ENCODE measurements at regions not wholly inside any gene's neighbourhood (a gene's known extent, or its start where the extent isn't known, plus 50 kb on each side); places are given as distances from the start of the nearest gene placed in this dataset.
"Not testable (repeated sequence)": the region's sequence is repeated elsewhere in the genome, so short reads cannot be mapped to it uniquely, and the experiment has no call there.

DNA sequence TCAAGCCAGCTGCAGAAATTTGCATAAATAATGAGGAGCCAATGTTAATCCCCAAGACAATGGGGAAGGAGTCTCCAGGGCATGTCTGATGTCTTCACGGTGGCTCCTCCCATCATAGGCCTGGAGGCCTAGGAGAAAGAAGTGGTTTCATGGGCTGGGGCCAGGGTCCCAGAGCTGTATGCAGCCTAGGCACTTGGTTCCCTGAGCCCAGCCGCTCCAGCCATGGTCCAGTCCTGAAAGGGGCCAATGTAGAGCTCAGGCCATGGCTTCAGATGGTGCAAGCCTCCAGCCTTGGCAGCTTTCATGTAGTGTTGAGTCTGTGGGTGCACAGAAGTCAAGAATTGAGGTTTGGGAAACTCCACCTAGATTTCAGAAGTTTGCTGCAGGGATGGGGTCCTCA lies 628.2 kb upstream of the GRIA3 start:
- in situ Hi-C loops (cut with HindIII; ENCODE audit: low sequenced_read_pairs) = no loop called here
- no peak for DNase-seq (ENCODE audit: low spot score)

DNA sequence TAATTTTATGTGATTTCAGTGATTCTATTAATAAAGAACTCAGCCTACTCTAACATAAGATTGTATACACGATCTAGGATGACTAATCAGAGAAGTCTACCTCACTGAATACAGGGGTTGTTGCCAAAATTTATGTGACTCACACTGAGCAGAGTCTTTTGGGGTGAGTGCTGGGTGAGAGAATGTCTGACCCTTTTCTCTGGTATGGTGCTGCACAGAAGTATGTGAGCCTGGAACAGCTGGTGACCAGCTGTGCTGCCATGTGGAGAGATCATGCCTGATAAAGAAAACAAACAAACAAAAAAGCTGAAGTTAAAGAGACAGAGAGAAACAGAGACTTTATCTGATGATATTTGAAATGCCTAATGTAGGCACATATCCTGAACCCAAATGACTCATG lies 618.1 kb upstream of the GRIA3 start:
- in situ Hi-C loops (cut with HindIII; ENCODE audit: low sequenced_read_pairs) = no loop called here
- no peak for DNase-seq (ENCODE audit: low spot score)

DNA sequence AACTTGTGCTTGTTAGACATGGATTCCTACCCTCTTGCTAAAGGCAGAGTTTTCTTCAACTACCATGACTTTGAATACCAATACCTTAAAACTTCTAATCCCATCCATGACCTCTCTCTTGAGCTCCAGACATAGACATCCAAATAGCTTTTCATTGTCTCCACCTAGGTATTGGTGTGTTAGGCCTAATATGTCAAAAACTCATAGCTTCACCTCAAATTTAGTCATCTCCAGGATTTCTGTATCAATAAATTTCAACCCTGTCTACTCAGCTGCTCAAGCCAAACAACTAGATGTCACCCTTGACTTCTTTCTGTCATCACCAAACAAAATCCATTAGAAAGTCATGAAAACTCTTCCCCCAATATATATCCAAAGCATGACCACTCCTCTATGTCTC lies 617.7 kb upstream of the GRIA3 start:
- in situ Hi-C loops (cut with HindIII; ENCODE audit: low sequenced_read_pairs) = no loop called here
- DNase-seq (ENCODE audit: low spot score) = no peak

DNA sequence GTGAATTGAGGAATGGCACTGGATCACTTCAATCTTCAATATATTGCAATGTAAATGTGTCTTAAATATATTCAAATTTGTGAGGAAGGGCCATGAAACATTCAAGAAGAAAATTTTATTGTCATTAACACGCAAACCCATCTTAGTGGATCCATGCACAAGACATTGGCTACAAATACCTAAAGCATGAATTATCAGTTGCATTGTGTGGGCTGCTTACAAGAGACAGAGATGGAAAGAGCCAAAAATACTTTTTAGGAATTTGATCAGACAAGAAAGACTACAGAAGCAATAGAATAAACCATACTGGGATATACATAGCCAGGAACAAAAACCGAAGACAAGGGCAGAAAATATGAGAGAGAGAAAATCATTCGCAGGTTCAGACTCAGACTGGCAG lies 616.2 kb upstream of the GRIA3 start:
- in situ Hi-C loops (cut with HindIII; ENCODE audit: low sequenced_read_pairs) = no loop called here
- DNase-seq (ENCODE audit: low spot score) = no peak

DNA sequence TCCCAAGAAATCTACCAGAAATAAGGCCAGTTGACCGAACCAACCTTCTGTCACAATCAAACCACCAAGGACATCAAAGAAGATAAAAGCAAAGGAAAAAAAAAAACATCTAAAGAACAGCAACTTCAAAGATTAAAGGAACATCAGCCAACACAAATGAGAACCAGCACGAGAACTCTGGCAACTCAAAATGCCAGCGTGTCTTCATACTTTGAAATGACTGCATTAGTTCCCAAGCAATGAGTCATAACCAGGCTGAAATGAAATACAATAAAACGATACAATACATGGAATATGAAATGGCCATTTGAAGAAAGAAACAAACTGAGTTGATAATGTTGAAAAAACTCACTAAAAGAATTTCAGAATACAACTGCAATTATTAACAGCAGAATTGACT lies 611.6 kb upstream of the GRIA3 start:
- no peak for DNase-seq (ENCODE audit: low spot score)
- in situ Hi-C loops (cut with HindIII; ENCODE audit: low sequenced_read_pairs) = no loop called here

DNA sequence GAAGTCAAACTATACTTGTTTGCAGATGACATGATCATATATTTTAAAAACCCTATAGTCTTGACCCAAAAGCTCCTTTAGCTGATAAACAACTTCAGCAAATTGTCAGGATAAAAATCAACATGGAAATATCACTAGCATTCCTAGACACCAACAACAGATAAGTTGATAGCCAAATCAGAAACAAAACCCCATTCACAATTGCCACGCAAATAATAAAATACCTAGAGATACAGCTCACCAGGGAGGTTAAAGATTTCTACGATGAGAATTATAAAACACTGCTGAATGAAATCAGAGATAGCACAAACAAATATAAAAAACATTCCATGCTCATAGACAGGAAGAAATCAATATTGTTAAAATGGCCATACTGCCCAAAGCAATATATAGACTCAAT lies 605.0 kb upstream of the GRIA3 start:
- in situ Hi-C loops (cut with HindIII; ENCODE audit: low sequenced_read_pairs) = no loop called here
- no peak for DNase-seq (ENCODE audit: low spot score)

DNA sequence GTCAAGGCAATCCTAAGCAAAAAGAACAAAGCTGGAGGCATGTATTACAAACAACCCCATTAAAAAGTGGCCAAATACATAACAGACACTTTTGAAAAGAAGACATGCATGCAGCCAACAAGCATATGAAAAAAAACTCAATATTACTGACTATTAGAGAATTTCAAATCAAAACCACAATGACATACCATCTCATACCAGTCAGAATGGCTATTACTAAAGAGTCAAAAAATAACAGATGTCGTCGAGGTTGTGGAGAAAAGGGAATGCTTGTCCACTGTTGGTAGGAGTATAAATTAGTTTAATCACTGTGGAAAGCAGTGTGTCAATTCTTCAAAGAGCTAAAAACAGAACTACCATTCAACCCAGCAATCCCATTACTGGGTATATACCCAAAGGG lies 604.6 kb upstream of the GRIA3 start:
- in situ Hi-C loops (cut with HindIII; ENCODE audit: low sequenced_read_pairs) = no loop called here
- no peak for DNase-seq (ENCODE audit: low spot score)

DNA sequence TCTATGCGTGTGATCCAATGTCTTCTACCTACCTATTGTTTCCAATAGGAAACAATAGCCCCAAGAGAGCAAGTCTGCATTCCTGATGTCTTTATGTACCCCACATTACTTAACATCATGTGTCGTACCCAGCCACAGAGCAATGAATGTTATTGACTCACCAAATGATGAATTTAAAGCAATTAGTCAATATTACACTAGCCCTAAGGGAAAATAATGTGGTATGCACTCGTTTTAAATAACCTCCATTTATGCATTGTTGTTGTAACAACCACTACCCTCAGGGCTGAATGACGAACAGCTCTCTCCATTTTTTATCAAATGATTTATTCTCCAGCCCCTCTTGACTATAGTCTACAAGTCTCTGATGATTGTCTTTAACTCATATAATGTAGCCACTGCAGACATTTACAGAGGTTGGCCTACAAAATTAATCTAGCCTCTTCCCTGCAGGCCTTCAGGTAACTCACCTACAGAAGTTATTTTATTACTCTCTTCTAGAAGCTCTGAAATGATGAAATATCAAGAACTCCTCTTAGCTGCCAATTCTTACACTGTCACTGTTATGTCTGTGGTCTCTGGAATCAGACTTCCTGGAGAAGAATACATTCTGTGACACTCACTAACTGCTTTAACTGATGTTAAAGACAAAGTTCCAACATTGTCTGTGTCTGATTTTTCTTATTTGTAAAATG lies 601.7 kb upstream of the GRIA3 start:
- in situ Hi-C loops (cut with HindIII; ENCODE audit: low sequenced_read_pairs) = no loop called here
- DNase-seq (ENCODE audit: low spot score) = no peak

DNA sequence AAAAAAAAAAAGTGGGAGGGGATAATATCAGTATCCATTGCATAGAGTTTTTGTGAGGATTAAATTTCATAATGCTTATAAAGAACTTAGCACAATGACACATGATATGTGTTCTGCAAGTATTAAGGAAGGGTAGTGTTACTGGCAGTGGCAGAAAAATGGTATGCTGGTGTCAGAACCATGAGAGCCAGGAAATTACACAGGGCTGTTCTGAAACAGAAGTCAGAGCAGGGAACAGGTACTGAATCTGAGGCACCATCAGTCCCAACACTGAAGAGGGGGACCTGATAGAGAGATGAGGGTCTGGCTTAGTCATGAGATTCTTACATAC lies 601.1 kb upstream of the GRIA3 start:
- DNase-seq (ENCODE audit: low spot score) = no peak
- in situ Hi-C loops (cut with HindIII; ENCODE audit: low sequenced_read_pairs) = no loop called here

DNA sequence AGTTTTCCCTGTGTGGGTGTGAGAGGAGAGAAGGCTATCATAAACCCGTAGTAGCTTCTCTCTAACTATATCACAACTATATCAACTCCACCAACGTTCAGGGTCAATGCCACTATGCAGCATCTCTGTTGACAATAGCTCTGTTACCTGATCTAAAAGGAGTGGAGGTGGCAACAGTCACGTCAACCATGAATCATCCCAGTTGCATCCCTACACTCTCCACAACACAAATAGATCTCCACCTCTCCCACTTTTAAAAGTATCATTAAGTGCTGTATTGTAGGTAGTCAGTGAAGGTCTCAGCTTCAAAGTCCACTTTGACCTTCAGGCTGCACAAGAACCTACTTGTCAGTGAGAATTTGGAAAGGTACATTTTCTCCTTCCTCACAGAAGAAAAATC lies 600.5 kb upstream of the GRIA3 start:
- in situ Hi-C loops (cut with HindIII; ENCODE audit: low sequenced_read_pairs) = no loop called here
- DNase-seq (ENCODE audit: low spot score) = no peak

DNA sequence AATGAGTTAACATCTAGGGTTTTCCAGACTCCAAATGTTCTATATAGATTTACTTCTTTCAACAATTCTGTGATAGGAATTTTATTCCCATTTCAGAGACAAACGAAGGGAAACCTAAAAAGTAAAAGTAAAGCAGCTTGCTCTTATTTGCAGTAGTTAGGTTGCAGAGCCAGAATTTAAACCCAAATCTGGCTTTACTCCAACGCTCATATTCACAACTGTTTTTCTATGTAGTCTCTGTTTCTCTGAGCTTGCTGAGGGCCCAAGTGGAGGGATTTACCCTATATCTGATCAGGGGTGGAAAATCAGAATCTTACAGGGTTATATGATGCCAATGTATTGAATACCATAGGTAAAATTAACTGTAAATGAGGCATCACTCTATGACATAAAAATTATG lies 599.1 kb upstream of the GRIA3 start:
- DNase-seq (ENCODE audit: low spot score) = no peak
- in situ Hi-C loops (cut with HindIII; ENCODE audit: low sequenced_read_pairs) = no loop called here

DNA sequence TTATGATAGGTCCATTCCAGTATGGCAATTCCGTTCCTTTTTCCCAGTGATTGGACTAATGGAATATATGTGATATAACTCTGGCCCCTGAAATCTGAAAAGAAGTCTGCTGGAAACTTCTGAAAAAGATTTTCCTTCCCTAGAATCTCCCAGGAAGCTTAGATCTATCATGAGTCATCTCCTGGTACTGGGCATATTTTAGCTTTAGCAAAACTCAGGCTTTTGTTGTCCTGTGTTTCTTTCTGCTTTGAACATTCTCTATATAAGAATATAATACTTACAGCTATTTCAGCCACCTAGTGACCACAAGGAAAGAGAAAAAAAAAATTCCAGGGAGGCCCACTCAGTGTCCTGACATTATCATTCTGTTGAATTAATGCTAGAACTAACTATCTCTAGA lies 597.2 kb upstream of the GRIA3 start:
- in situ Hi-C loops (cut with HindIII; ENCODE audit: low sequenced_read_pairs) = no loop called here
- DNase-seq (ENCODE audit: low spot score) = no peak

DNA sequence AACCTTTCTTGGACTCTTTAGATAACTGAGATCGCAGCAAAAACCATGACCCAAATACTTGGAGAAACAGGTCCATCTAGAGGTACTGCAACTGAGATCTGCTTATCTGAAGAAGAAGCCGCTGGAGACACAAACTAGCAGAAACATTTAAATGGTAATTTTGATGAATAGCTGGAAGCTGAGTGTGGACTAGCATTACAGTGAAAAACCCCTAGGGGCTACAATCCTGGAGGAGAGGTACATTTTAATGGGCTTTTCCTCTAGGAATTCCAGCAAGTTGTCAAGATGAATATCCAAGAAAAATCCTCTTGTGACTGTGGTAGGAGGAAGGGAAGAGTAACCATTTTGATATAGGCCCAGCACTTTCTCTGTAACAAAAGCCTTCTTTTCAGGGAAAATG lies 592.5 kb upstream of the GRIA3 start:
- in situ Hi-C loops (cut with HindIII; ENCODE audit: low sequenced_read_pairs) = no loop called here
- no peak for DNase-seq (ENCODE audit: low spot score)

DNA sequence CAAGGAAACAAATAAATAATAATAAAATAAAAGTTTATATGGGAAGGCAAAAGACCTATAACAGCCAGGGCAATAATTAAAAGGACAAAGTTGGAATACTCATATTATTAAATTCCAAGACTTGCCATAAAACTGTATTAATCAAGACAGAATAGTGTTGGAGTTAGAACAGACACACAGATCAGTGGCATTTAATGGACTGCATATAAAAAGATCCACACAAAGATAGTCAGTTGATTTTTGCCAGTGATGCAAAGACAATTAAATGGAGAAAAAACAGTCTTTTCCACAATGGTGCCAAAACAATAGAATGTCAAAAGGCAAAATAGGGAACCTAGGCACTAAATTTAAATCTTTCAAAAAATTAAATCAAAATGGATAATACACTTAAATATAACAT lies 587.1 kb upstream of the GRIA3 start:
- in situ Hi-C loops (cut with HindIII; ENCODE audit: low sequenced_read_pairs) = no loop called here
- no peak for DNase-seq (ENCODE audit: low spot score)

DNA sequence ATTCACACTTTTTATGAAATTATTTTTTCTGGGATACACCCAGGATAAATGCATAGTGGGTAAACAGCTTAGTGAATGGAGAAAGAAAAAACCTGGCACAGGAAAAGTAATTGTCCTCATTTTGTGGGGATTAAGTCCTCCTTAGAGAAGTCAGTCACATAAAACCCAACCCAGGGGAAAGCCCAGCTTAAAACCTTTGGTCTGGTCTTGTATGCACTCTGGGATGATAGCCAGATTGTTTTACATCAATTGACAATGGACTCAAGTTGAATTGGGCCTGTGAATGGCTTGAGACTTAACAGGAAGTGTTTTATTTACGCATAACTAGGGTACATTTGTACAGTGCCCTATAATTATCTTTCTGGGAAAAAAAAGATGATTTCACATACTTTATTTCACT lies 561.3 kb upstream of the GRIA3 start:
- DNase-seq (ENCODE audit: low spot score) = no peak
- in situ Hi-C loops (cut with HindIII; ENCODE audit: low sequenced_read_pairs) = no loop called here

DNA sequence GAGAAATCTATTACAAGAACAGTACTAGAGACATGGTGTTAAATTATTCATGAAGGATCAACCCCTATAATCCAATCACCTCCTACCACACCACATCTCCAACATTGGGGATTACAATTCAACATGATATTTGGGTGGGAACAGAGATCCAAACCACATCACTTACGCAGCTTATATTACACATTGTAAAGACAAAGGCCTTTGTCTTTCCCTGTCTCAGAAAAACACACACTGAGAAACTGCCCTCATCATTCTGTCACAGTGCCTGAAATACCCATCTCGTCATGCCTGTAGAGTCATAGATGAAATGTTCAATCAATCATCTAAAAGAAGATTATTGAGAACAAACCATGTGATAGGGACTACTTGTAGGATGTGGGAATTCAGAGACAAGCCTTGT lies 558.8 kb upstream of the GRIA3 start:
- DNase-seq (ENCODE audit: low spot score) = no peak
- in situ Hi-C loops (cut with HindIII; ENCODE audit: low sequenced_read_pairs) = no loop called here

DNA sequence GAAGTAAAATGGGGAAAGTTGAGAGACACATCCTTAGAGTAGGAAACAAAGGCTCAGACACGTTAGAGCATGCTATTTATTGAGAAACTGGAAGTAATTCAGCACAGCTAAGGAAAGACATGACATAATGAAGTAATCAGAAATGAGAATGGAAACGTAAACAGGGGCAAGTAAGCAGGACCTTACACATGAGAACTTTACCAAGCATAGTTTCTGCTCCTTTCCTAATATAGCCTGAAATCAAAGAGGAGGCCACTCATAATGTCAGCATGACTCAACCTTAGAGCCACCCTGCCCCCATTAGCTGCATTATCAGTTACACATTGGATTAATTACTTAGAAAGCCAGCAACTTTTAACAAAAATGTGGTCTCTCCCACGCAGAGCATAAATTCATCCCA lies 558.3 kb upstream of the GRIA3 start:
- in situ Hi-C loops (cut with HindIII; ENCODE audit: low sequenced_read_pairs) = no loop called here
- DNase-seq (ENCODE audit: low spot score) = no peak

DNA sequence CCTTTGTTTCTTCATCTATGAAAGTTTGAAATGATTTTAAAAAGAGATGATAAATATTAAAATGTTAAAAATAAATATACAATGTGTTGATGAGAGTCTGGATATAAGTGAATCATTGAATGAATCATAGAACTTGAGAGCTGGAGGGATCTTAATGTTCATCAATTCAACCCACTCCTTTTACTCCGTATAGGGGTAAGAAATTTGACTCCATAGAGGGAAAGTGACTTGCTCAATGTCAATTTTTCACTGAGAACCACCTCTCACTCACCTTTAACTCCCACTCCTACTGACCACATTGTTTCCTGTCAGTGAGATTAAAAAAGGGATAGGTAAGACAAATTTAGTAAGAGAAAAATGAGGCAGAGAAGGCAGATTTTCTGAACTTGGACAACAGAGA lies 557.2 kb upstream of the GRIA3 start:
- in situ Hi-C loops (cut with HindIII; ENCODE audit: low sequenced_read_pairs) = no loop called here
- no peak for DNase-seq (ENCODE audit: low spot score)

DNA sequence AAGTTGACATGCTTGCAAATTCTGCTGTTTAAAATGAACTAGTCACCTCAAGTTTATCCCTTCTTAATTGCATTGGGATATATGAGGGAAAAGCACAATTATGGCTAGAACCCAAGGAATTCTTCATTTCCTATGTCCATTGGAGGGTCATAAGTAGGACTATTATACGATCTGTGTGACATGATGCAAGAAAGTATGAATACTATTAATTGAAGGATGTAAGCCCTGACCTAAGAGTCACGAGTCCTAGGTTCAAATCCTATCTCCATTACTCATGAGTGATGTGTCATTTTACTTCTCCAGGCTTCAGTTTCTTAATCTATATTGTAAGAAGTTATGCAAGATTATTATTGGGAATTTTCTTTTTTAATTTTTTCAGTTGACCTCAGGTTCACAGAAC lies 542.9 kb upstream of the GRIA3 start:
- in situ Hi-C loops (cut with HindIII; ENCODE audit: low sequenced_read_pairs) = no loop called here
- no peak for DNase-seq (ENCODE audit: low spot score)

DNA sequence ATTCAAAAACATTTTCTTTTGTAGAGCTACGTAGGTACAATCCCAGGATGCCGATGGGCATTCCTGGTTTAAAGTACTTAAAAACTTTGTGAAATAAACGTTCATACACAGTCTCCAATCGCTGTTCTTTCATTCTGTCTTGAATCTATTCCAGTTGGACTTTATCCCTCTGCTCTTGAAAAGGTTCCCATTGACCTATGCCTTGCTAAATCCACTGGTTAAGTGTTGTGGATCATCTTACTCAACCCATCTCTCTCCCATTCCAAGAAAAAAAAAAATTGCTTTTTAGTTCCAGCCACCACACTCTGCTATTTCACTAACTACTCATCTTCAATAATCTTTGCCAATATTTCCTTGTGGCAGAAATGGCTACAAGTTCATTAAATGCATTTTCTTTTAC lies 542.3 kb upstream of the GRIA3 start:
- DNase-seq (ENCODE audit: low spot score) = no peak
- in situ Hi-C loops (cut with HindIII; ENCODE audit: low sequenced_read_pairs) = no loop called here

DNA sequence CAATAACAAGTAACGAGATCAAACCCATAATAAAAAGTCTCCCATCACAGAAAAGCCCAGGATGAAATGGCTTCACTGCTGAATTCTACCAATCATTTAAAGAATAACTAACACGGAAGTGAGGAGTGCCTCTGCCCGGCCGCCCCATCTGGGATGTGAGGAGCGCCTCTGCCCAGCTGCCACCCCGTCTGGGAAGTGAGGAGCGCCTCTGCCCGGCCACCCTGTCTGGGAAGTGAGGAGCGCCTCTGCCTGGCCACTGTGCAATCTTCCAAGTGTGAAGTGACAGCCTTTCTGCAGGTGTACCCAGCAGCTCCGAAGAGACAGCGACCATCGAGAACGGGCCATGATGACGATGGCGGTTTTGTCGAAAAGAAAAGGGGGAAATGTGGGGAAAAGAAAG lies 528.8 kb upstream of the GRIA3 start:
- in situ Hi-C loops (cut with HindIII; ENCODE audit: low sequenced_read_pairs); DNase-seq (ENCODE audit: low spot score): not testable (repeated sequence)

DNA sequence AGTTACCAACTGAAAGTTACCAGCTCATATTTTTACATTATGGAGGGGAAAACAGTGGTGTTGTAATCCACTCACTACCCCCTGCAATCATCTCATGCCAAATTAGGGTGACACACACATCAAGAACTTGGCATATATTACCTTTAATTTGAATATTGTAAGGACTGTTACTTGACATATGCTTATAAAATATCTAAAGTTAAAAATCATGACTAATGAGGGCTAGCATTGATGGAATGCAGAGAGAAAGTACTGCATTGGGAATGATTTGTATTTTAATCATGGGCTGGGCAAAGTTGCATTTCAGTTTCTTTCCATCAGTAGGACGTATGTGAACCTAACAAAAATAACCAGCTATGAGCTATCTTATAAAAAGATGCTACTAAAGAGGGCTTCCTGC lies 517.5 kb upstream of the GRIA3 start:
- DNase-seq (ENCODE audit: low spot score) = no peak
- in situ Hi-C loops (cut with HindIII; ENCODE audit: low sequenced_read_pairs) = no loop called here
